ENCODE measurements at regions not wholly inside any gene's neighbourhood (a gene's known extent, or its start where the extent isn't known, plus 50 kb on each side); places are given as distances from the start of the nearest gene placed in this dataset.

DNA sequence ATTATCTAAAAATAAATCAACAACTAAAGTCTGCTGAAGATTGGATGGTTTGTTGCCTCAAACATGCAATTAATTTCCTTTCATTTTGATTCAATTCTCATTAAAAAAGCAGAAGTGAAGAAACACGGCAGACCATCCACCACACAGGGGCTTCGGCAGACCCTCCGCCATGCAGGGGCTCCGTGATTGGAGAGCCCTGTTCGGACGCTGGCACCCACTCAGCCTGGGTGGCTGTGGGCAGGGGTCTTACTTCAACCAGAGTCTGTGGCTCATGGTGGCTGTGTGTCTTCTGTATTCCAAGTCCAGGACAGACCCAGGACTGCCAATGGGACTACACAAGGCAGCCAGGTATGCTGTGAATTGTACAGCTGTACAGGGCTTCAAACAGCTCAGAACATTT lies 86.9 kb upstream of the FRMD1 start:
- ATAC-seq, result no peak
- TF ChIP-seq ZFP30 (CRISPR knock-in tag; IDR thresholded peaks at IDR 0.05), result no peak
- no peak for TF ChIP-seq ESRRG (CRISPR knock-in tag; IDR thresholded peaks at IDR 0.05)
- TF ChIP-seq, protein P1, sequence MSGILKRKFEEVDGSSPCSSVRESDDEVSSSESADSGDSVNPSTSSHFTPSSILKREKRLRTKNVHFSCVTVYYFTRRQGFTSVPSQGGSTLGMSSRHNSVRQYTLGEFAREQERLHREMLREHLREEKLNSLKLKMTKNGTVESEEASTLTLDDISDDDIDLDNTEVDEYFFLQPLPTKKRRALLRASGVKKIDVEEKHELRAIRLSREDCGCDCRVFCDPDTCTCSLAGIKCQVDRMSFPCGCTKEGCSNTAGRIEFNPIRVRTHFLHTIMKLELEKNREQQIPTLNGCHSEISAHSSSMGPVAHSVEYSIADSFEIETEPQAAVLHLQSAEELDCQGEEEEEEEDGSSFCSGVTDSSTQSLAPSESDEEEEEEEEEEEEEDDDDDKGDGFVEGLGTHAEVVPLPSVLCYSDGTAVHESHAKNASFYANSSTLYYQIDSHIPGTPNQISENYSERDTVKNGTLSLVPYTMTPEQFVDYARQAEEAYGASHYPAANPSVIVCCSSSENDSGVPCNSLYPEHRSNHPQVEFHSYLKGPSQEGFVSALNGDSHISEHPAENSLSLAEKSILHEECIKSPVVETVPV (CRISPR knock-in tag; IDR thresholded peaks at IDR 0.05), result no peak

- no peak for ATAC-seq
- TF ChIP-seq TOX (CRISPR knock-in tag; IDR thresholded peaks at IDR 0.05; ENCODE audit: borderline replicate concordance) (no peak), POU6F1 (CRISPR knock-in tag; IDR thresholded peaks at IDR 0.05; ENCODE audit: borderline replicate concordance, low read depth) (no peak), CSDC2 (CRISPR knock-in tag; IDR thresholded peaks at IDR 0.05) (no peak), ZNF70 (CRISPR knock-in tag; IDR thresholded peaks at IDR 0.05) (no peak), ISL1 (CRISPR knock-in tag; IDR thresholded peaks at IDR 0.05) (no peak), ZNF8 (CRISPR knock-in tag; IDR thresholded peaks at IDR 0.05) (no peak), ARNTL (CRISPR knock-in tag; IDR thresholded peaks at IDR 0.05; ENCODE audit: borderline replicate concordance, low read depth) (no peak), ZFP30 (CRISPR knock-in tag; IDR thresholded peaks at IDR 0.05) (no peak), ZFP3 (CRISPR knock-in tag; IDR thresholded peaks at IDR 0.05) (no peak), ZC3H10 (CRISPR knock-in tag; IDR thresholded peaks at IDR 0.05) (no peak)
Observed at GRCh38 chr6:168165373-168165772, 86.4 kb upstream of the FRMD1 start.

- ATAC-seq, result no peak
- TF ChIP-seq ZNF565 (CRISPR knock-in tag; conservative IDR thresholded peaks at IDR 0.05; ENCODE audit: low read depth), result no peak
- TF ChIP-seq SNAI2 (CRISPR knock-in tag; IDR thresholded peaks at IDR 0.05), result no peak
- TF ChIP-seq CREB5 (CRISPR knock-in tag; IDR thresholded peaks at IDR 0.05; ENCODE audit: low read depth), result no peak
- TF ChIP-seq ZC3H10 (CRISPR knock-in tag; IDR thresholded peaks at IDR 0.05), result no peak
- TF ChIP-seq BACH2 (CRISPR knock-in tag; IDR thresholded peaks at IDR 0.05; ENCODE audit: borderline replicate concordance), result no peak
- no peak for TF ChIP-seq ZFP3 (CRISPR knock-in tag; IDR thresholded peaks at IDR 0.05)
Observed at GRCh38 chr6:168164462-168165061, 85.5 kb upstream of the FRMD1 start.

GRCh38 chr6:168163096-168163731 lies 84.2 kb upstream of the FRMD1 start:
- TF ChIP-seq ISL1 (CRISPR knock-in tag; IDR thresholded peaks at IDR 0.05) (no peak), ZNF70 (CRISPR knock-in tag; IDR thresholded peaks at IDR 0.05) (no peak), CSDC2 (CRISPR knock-in tag; IDR thresholded peaks at IDR 0.05) (no peak), TCF4 (CRISPR knock-in tag; IDR thresholded peaks at IDR 0.05; ENCODE audit: borderline replicate concordance) (peak; percentile 71), ESRRG (CRISPR knock-in tag; IDR thresholded peaks at IDR 0.05) (no peak), PATZ1 (CRISPR knock-in tag; IDR thresholded peaks at IDR 0.05; ENCODE audit: borderline replicate concordance) (no peak), TSHZ2 (CRISPR knock-in tag; IDR thresholded peaks at IDR 0.05) (peak; percentile 43; the same call in 1 of the 2 replicates), SNAI2 (CRISPR knock-in tag; IDR thresholded peaks at IDR 0.05) (no peak), TOX (CRISPR knock-in tag; IDR thresholded peaks at IDR 0.05; ENCODE audit: borderline replicate concordance) (no peak), ZFP3 (CRISPR knock-in tag; IDR thresholded peaks at IDR 0.05) (no peak), ZNF565 (CRISPR knock-in tag; conservative IDR thresholded peaks at IDR 0.05; ENCODE audit: low read depth) (no peak), ZC3H10 (CRISPR knock-in tag; IDR thresholded peaks at IDR 0.05) (no peak)
- TF ChIP-seq, protein P1 (CRISPR knock-in tag; IDR thresholded peaks at IDR 0.05), result no peak
- peak; percentile 53; the same call in 1 of the 3 replicates for ATAC-seq

Data from SK-N-SH treated with all-trans-retinoic acid at 6 μM for 48 hours (cell line).